ENCODE measurements at regions not wholly inside any gene's neighbourhood (a gene's known extent, or its start where the extent isn't known, plus 50 kb on each side); places are given as distances from the start of the nearest gene placed in this dataset.

- DNase-seq (ENCODE audit: low spot score): no peak
Observed at GRCh38 chr12:70154960-70155589, 88.2 kb upstream of the CNOT2 start.

DNA sequence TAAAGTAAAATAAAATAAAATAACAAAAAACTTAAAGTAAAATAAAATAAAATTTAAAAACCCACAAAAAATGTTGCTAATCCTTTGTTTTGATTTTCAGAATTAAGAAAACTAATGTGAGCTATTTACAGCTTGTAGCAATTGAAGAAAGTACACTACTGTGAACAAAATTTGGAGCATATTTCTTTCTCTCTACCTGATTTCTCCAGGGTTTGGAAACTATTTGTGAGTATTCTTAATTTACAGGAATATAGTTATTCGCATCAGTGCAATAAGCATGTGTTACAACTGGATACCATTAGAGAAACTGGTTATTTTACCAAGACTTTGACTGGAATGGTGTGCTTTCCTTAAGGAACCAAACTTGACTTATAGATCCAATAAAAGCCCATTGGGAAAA, 86.1 kb upstream of the CNOT2 start:
- DNase-seq (ENCODE audit: low spot score): no peak

DNA sequence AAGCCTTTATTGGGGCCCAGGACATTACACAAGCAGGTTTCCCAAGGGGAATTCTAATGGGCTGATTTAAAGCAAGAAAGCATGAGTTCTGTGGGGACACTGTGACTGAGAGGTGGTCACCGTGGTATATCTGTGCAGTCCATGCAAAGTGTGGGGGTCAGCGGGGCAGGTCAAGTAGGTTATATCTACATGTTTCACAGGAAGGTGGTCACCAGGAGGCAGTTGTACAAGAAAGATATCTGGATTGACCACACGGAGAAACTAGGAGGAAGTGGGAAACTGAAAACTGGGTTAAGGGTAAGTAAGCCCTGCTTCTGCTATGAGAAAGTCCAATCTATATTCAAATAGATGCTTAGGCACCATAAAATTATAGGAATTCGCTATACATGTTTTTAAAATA, 77.8 kb upstream of the CNOT2 start:
- DNase-seq (ENCODE audit: low spot score): no peak

DNA sequence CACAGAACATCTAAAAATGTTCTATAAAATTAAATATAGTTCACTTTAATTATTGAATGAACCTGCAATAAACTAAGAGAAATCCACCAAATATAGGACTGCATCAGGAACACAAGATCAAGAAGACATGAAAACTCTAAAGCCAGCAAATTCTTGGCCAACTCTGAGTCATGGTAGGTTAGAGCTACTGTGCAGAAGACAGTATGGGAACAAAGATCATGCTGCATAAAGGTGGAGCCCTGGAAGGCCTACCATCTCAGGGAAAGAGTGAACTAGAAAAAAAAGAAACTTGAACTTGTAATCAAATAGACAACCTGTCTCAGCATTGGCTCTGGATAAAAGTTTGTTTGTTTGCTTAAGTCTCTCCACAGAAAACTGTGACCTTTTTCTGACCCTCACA, 66.9 kb upstream of the CNOT2 start:
- no peak for DNase-seq (ENCODE audit: low spot score)

- DNase-seq (ENCODE audit: low spot score): no peak
Observed at GRCh38 chr12:70177631-70178030, 65.6 kb upstream of the CNOT2 start.

GRCh38 chr12:70178038-70178437, 65.2 kb upstream of the CNOT2 start:
- DNase-seq (ENCODE audit: low spot score): no peak

DNA sequence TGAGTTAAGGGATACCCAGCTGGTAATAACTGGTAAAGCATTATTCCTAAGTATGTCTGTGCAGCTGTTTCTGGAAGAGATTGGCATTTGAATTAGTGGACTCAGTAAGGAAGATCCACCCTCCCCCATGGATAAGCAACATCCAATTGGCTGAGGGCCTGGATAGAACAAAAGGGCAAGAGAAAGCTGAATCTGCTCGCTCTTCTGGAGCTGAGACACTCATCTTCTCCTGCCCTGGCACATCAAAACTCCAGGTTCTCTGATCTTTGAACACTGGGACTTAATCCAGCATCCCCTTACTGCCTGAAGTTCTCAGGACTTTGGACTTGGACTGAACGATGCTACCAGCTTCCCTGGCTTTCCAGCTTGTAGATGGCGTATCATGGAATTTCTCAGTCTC, 63.1 kb upstream of the CNOT2 start:
- DNase-seq (ENCODE audit: low spot score): no peak

DNA sequence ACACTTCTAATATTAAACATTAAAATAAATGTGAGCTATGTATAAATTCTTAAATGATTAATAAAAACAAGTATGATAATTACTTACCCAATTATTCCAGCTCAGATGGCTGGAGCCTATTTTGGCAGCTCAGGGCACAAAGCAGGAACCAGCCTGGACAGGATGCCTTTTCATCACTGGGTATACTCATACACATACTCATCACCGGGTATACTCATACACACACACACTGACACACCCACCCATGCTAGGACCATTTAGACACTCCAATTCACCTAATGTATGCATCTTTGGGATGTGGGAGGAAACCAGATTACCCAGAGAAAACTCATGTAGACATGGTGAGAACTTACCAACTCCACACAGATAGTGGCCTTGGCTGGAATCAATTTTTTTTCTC, 57.9 kb upstream of the CNOT2 start:
- no peak for DNase-seq (ENCODE audit: low spot score)

DNA sequence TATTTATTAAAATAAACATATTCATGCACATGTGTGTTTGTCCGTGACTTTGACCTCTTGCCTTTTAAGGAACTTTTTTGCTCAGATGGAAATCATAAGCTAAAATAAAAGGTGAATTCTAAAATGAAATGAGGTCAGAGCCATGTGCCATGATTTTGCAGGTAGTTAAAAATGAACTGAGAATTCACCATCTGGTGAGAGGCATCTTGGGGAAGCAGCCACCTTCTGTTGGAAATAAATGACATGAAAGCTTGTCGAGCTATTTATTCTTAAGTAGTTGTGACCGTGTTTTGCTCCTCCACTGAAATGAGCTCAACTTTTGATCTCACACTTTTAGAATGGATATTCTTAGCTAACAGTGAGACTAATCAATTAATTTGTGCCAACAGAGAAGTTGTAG, 56.8 kb upstream of the CNOT2 start:
- no peak for DNase-seq (ENCODE audit: low spot score)

DNA sequence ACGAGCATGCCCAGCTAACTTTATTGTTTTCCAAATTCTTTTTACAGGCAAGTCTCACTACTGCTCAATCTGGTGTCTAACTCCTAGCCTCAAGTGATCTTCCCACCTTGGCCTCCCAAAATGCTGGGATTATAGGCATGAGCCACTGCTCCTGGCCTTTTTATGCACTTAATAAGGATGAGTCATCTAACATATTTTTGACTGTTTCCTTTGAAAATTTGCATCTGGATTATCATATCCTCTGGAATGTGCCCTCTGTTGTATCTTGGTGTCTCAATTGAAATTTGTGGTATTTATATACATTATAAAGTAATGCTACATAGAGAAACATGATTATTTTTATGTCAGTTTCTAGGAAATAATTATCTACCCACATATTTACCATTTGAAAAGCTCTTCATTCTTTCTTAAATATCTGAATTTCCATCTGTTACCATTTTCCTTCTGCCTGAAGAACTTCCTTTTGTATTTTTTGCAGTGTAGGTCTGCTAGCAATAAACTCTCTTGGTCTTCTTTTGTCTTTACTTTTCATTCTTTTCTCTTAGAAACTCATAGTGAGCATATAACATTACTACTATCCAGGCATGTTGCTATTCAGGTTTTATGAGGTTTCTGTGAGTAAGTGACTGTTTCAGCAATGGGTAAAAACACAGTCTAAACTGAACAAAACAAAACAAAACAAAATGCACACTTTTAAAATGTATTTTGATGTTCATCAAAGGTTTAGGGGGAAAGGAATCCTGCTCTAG, 52.8 kb upstream of the CNOT2 start:
- no peak for DNase-seq (ENCODE audit: low spot score)
